ENCODE measurements at regions not wholly inside any gene's neighbourhood (a gene's known extent, or its start where the extent isn't known, plus 50 kb on each side); places are given as distances from the start of the nearest gene placed in this dataset.

DNA sequence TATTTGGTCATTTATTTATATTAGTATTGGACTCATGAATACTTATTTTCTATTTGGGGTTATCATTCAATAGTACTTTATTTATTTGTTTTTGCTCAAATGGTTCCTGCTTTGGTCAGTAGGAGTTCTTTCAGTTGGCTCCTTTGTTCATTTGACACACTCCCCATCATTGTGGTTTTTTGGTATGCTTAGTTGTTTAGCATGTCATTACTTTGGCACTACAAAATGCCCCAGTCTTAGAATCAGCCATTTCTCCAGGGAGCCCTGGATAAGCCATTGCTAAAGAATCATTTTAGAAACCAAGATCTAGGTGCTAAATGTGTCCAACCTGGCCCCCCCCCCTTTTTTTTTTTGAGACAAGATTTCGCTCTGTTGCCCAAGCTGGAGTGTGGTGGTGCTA, 61.7 kb upstream of the MRPS6 start:
- Histone ChIP-seq H3K79me2 (ENCODE audit: control insufficient read depth, insufficient read depth, low read length) (no peaks in the 10 kb centered on the region), H3K9ac (replicated peaks; ENCODE audit: extremely low read depth, insufficient read depth, low read length) (no peak overlapping the region), H2AFZ (ENCODE audit: low read depth, low read length) (no peak overlapping the region), H3K4me2 (ENCODE audit: insufficient read depth, low read length) (no peak overlapping the region), H3K36me3 (ENCODE audit: control insufficient read depth in 2 of 2, extremely low read depth in 1 of 2, insufficient read depth in 2 of 2, low read length in 2 of 2) (no peaks in the 10 kb centered on the region), H3K4me3 (replicated peaks in 1 of 3; ENCODE audit: insufficient read depth in 1 of 3, low read depth in 1 of 3, low read length in 3 of 3) (no peak overlapping the region), H3K9me1 (replicated peaks; ENCODE audit: control insufficient read depth, extremely low read depth, insufficient read depth, low read length) (no peaks in the 10 kb centered on the region), H3K4me1 (ENCODE audit: control insufficient read depth, extremely low read depth, insufficient read depth, low read length) (no peaks in the 10 kb centered on the region), H3K27ac (ENCODE audit: insufficient read depth, low read depth, low read length) (no peak overlapping the region), H4K20me1 (replicated peaks; ENCODE audit: control insufficient read depth, extremely low read depth, insufficient read depth, low read length) (no peaks in the 10 kb centered on the region), H3K9me3 (replicated peaks; ENCODE audit: control insufficient read depth, insufficient read depth, low read length) (no peaks in the 10 kb centered on the region), H3K27me3 (ENCODE audit: control insufficient read depth in 2 of 2, insufficient read depth in 2 of 2, low read length in 2 of 2) (peaks cover 0 to 2% of the 10 kb centered on the region in 2 experiments)
- intact Hi-C loops (cut with micrococcal nuclease) (no loop called here), dilution Hi-C loops (cut with MboI; ENCODE audit: extremely low pct_ligation_motif_present, low sequenced_read_pairs) (no loop called here)
- ChIA-PET POLR2A (no interaction called here), CTCF (no interaction called here)
- no peak for DNase-seq (ENCODE audit: low read depth, low spot score)
- FAIRE-seq: no peak
- TF ChIP-seq, protein P1, sequence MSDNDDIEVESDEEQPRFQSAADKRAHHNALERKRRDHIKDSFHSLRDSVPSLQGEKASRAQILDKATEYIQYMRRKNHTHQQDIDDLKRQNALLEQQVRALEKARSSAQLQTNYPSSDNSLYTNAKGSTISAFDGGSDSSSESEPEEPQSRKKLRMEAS (IDR thresholded peaks at IDR 0.05; ENCODE audit: insufficient read depth, insufficient read length): no peak
- TF ChIP-seq POLR2AphosphoS5 (IDR thresholded peaks at IDR 0.05; ENCODE audit: insufficient read depth, low read depth, low read length) (no peak), FOS (IDR thresholded peaks at IDR 0.05; ENCODE audit: borderline replicate concordance, insufficient read depth, low read length) (no peak), JUN (IDR thresholded peaks at IDR 0.05; ENCODE audit: borderline replicate concordance, insufficient read depth, insufficient read length, low read depth) (no peak), GATA2 (IDR thresholded peaks at IDR 0.05; ENCODE audit: insufficient read depth, insufficient read length, low read depth, low read length) (no peak), POLR2A (IDR thresholded peaks at IDR 0.05; ENCODE audit: low read depth, low read length) (no peak), MYC (IDR thresholded peaks at IDR 0.05; ENCODE audit: low read depth, low read length) (no peak)
- BruUV-seq (replicated peaks): no TSS peak

DNA sequence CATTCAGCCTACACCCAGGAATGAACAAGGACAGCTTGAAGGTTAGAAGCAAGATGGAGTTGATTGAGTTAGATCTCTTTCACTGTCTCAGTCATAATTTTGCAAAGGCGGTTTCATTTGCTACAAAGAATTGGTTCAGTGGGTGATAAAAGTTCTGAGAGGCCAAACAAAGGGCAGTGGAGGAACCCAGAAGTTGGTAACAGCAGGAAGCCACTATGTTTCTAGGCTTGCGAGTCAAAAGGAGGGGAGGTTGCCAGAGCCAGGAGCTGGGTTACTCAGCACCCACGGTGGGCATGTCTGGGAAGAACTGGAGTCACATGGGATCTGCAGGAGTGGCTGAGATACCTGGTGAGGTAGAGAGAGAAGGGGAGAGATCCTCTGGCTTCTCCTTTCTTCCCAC, 64.2 kb upstream of the MRPS6 start:
- ChIA-PET CTCF (interaction anchor here (1.1 kb wide), 1 partner anchor 338 kb away, joined by 3 read pairs; no protein-coding TSS in a partner anchor), POLR2A (no interaction called here)
- no peak overlapping the region for H3K4me2 ChIP-seq (ENCODE audit: insufficient read depth, low read length)
- DNase-seq (ENCODE audit: low read depth, low spot score) (no peak), FAIRE-seq (no peak)
- no TSS peak for BruUV-seq (replicated peaks)
- H2AFZ ChIP-seq (ENCODE audit: low read depth, low read length): no peak overlapping the region
- no peak overlapping the region for H3K27ac ChIP-seq (ENCODE audit: insufficient read depth, low read depth, low read length)
- no peaks in the 10 kb centered on the region for H3K79me2 ChIP-seq (ENCODE audit: control insufficient read depth, insufficient read depth, low read length)
- intact Hi-C loops (cut with micrococcal nuclease) (no loop called here), dilution Hi-C loops (cut with MboI; ENCODE audit: extremely low pct_ligation_motif_present, low sequenced_read_pairs) (no loop called here)
- TF ChIP-seq EZH2 (IDR thresholded peaks at IDR 0.05; ENCODE audit: borderline replicate concordance, low read depth, low read length, severe bottlenecking): no peak
- TF ChIP-seq, protein P2, sequence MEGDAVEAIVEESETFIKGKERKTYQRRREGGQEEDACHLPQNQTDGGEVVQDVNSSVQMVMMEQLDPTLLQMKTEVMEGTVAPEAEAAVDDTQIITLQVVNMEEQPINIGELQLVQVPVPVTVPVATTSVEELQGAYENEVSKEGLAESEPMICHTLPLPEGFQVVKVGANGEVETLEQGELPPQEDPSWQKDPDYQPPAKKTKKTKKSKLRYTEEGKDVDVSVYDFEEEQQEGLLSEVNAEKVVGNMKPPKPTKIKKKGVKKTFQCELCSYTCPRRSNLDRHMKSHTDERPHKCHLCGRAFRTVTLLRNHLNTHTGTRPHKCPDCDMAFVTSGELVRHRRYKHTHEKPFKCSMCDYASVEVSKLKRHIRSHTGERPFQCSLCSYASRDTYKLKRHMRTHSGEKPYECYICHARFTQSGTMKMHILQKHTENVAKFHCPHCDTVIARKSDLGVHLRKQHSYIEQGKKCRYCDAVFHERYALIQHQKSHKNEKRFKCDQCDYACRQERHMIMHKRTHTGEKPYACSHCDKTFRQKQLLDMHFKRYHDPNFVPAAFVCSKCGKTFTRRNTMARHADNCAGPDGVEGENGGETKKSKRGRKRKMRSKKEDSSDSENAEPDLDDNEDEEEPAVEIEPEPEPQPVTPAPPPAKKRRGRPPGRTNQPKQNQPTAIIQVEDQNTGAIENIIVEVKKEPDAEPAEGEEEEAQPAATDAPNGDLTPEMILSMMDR (IDR thresholded peaks at IDR 0.05; ENCODE audit: extremely low read depth in 1 of 2, insufficient read depth in 1 of 2, low read depth in 1 of 2, low read length in 2 of 2): no peak
- no peak for TF ChIP-seq POLR2A (IDR thresholded peaks at IDR 0.05; ENCODE audit: low read depth, low read length)
- no peak for TF ChIP-seq GATA2 (IDR thresholded peaks at IDR 0.05; ENCODE audit: insufficient read depth, insufficient read length, low read depth, low read length)
- TF ChIP-seq FOS (IDR thresholded peaks at IDR 0.05; ENCODE audit: borderline replicate concordance, insufficient read depth, low read length): no peak
- no peak for TF ChIP-seq JUN (IDR thresholded peaks at IDR 0.05; ENCODE audit: borderline replicate concordance, insufficient read depth, insufficient read length, low read depth)
- TF ChIP-seq POLR2AphosphoS5 (IDR thresholded peaks at IDR 0.05; ENCODE audit: insufficient read depth, low read depth, low read length): no peak
- TF ChIP-seq, protein P1 (IDR thresholded peaks at IDR 0.05; ENCODE audit: insufficient read depth, insufficient read length): no peak
- no peak for TF ChIP-seq MYC (IDR thresholded peaks at IDR 0.05; ENCODE audit: low read depth, low read length)
- no peaks in the 10 kb centered on the region for H3K4me1 ChIP-seq (ENCODE audit: control insufficient read depth, extremely low read depth, insufficient read depth, low read length)
- no peak overlapping the region for H3K9ac ChIP-seq (replicated peaks; ENCODE audit: extremely low read depth, insufficient read depth, low read length)
- no peaks in the 10 kb centered on the region for H3K9me3 ChIP-seq (replicated peaks; ENCODE audit: control insufficient read depth, insufficient read depth, low read length)
- H4K20me1 ChIP-seq (replicated peaks; ENCODE audit: control insufficient read depth, extremely low read depth, insufficient read depth, low read length): no peaks in the 10 kb centered on the region
- peaks cover 5% of the 10 kb centered on the region in 2 experiments for H3K27me3 ChIP-seq (ENCODE audit: control insufficient read depth in 2 of 2, insufficient read depth in 2 of 2, low read length in 2 of 2)
- no peaks in the 10 kb centered on the region for H3K9me1 ChIP-seq (replicated peaks; ENCODE audit: control insufficient read depth, extremely low read depth, insufficient read depth, low read length)
- no peaks in the 10 kb centered on the region for H3K36me3 ChIP-seq (ENCODE audit: control insufficient read depth in 2 of 2, extremely low read depth in 1 of 2, insufficient read depth in 2 of 2, low read length in 2 of 2)
- no peak overlapping the region for H3K4me3 ChIP-seq (replicated peaks in 1 of 3; ENCODE audit: insufficient read depth in 1 of 3, low read depth in 1 of 3, low read length in 3 of 3)
